Activated CD4-positive, alpha-beta memory T cell treated with anti-CD3 and anti-CD28 coated beads, Interleukin-2, amount 10 ng/mL, durations not matched to agents 7 days and 5 days (primary cell): ENCODE measurements at regions not wholly inside any gene's neighbourhood (a gene's known extent, or its start where the extent isn't known, plus 50 kb on each side); places are given as distances from the start of the nearest gene placed in this dataset.
"Not testable (repeated sequence)": the region's sequence is repeated elsewhere in the genome, so short reads cannot be mapped to it uniquely, and the experiment has no call there.

ENCODE experiments used
- CTCF ChIA-PET: fragments of 350-600 bp; sonication (Branson Sonifier 250); formaldehyde crosslinking; loops from one replicate; lab custom pipeline; 2021; ENCODE audit warnings: antibody characterized with exemption, inconsistent platforms; lab: Charles Lee
- POLR2A ChIA-PET: fragments of 350-600 bp; sonication (Branson Sonifier 250); formaldehyde crosslinking; loops from one replicate; lab custom pipeline; 2021; ENCODE audit warnings: antibody characterized with exemption; lab: Charles Lee
- DNase-seq: peaks from one replicate; pipeline ENCODE4 v3.0.0-alpha.2; 2020
- H3K27ac Mint-ChIP-seq: one replicate; pipeline ENCODE4 v1.8.0; 2021; ENCODE audit warnings: mild to moderate bottlenecking, mixed read lengths
- H3K27me3 Mint-ChIP-seq: one replicate; pipeline ENCODE4 v1.8.0; 2021; ENCODE audit warnings: mixed read lengths
- H3K36me3 Mint-ChIP-seq: one replicate; pipeline ENCODE4 v1.8.0; 2021; ENCODE audit warnings: low read depth, mixed read lengths
- H3K4me1 Mint-ChIP-seq: one replicate; pipeline ENCODE4 v1.8.0; 2021; ENCODE audit warnings: mixed read lengths
- H3K4me3 Mint-ChIP-seq: one replicate; pipeline ENCODE4 v1.8.0; 2021; ENCODE audit warnings: mild to moderate bottlenecking, mixed read lengths
- H3K9me3 Mint-ChIP-seq: one replicate; pipeline ENCODE4 v1.8.0; 2021; ENCODE audit warnings: mixed read lengths

GRCh38 chr9:24931894-24932293, 386.2 kb upstream of the IZUMO3 start:
- Mint-ChIP-seq H3K4me3 (no peak overlapping the region), H3K36me3 (no peaks in the 10 kb centered on the region), H3K4me1 (no peaks in the 10 kb centered on the region), H3K27ac (no peak overlapping the region), H3K9me3 (peaks cover 5% of the 10 kb centered on the region), H3K27me3 (no peaks in the 10 kb centered on the region)
- POLR2A ChIA-PET = no interaction called here
- CTCF ChIA-PET = no interaction called here
- no peak for DNase-seq

- Mint-ChIP-seq H3K9me3 (peaks cover 17% of the 10 kb centered on the region), H3K27ac (no peak overlapping the region), H3K4me1 (no peaks in the 10 kb centered on the region), H3K27me3 (no peaks in the 10 kb centered on the region), H3K4me3 (no peak overlapping the region), H3K36me3 (no peaks in the 10 kb centered on the region)
- CTCF ChIA-PET = no interaction called here
- no peak for DNase-seq
- POLR2A ChIA-PET = no interaction called here
These were observed 367.1 kb upstream of the IZUMO3 start for GRCh38 chr9:24912767-24913166.

GRCh38 chr9:24901319-24901718, 355.6 kb upstream of the IZUMO3 start:
- DNase-seq = no peak
- no peak overlapping the region for H3K4me3 Mint-ChIP-seq
- ChIA-PET CTCF (no interaction called here), POLR2A (no interaction called here)
- H3K27ac Mint-ChIP-seq = no peak overlapping the region
- H3K9me3 Mint-ChIP-seq = peaks cover 17% of the 10 kb centered on the region
- no peaks in the 10 kb centered on the region for H3K36me3 Mint-ChIP-seq
- no peaks in the 10 kb centered on the region for H3K27me3 Mint-ChIP-seq
- no peaks in the 10 kb centered on the region for H3K4me1 Mint-ChIP-seq

GRCh38 chr9:24900179-24900578, 354.5 kb upstream of the IZUMO3 start:
- no peaks in the 10 kb centered on the region for H3K4me1 Mint-ChIP-seq
- no peaks in the 10 kb centered on the region for H3K36me3 Mint-ChIP-seq
- H3K27ac Mint-ChIP-seq = no peak overlapping the region
- POLR2A ChIA-PET = no interaction called here
- no peak for DNase-seq
- H3K9me3 Mint-ChIP-seq = peaks cover 18% of the 10 kb centered on the region
- CTCF ChIA-PET = no interaction called here
- H3K4me3 Mint-ChIP-seq = no peak overlapping the region
- H3K27me3 Mint-ChIP-seq = no peaks in the 10 kb centered on the region

GRCh38 chr9:24899463-24899862, 353.8 kb upstream of the IZUMO3 start:
- no peak for DNase-seq
- ChIA-PET POLR2A (no interaction called here), CTCF (no interaction called here)
- Mint-ChIP-seq H3K27ac (no peak overlapping the region), H3K36me3 (no peaks in the 10 kb centered on the region), H3K4me3 (no peak overlapping the region), H3K9me3 (peaks cover 18% of the 10 kb centered on the region), H3K27me3 (no peaks in the 10 kb centered on the region), H3K4me1 (no peaks in the 10 kb centered on the region)

- H3K9me3 Mint-ChIP-seq = peaks cover 23% of the 10 kb centered on the region
- no peak overlapping the region for H3K27ac Mint-ChIP-seq
- POLR2A ChIA-PET = no interaction called here
- H3K36me3 Mint-ChIP-seq = no peaks in the 10 kb centered on the region
- no peak for DNase-seq
- H3K4me1 Mint-ChIP-seq = no peaks in the 10 kb centered on the region
- CTCF ChIA-PET = no interaction called here
- no peaks in the 10 kb centered on the region for H3K27me3 Mint-ChIP-seq
- H3K4me3 Mint-ChIP-seq = no peak overlapping the region
These were observed 352.1 kb upstream of the IZUMO3 start for GRCh38 chr9:24897826-24898225.

GRCh38 chr9:24881361-24881760, 335.7 kb upstream of the IZUMO3 start:
- H3K4me3 Mint-ChIP-seq = no peak overlapping the region
- DNase-seq = no peak

GRCh38 chr9:24879591-24879990, 333.9 kb upstream of the IZUMO3 start:
- no peak overlapping the region for H3K4me3 Mint-ChIP-seq
- no peaks in the 10 kb centered on the region for H3K4me1 Mint-ChIP-seq
- H3K27ac Mint-ChIP-seq = no peak overlapping the region
- no peaks in the 10 kb centered on the region for H3K27me3 Mint-ChIP-seq
- no peaks in the 10 kb centered on the region for H3K36me3 Mint-ChIP-seq
- H3K9me3 Mint-ChIP-seq = peaks cover 8% of the 10 kb centered on the region
- no peak for DNase-seq
- ChIA-PET CTCF (no interaction called here), POLR2A (no interaction called here)

More at GRCh38 chr9:24881361-24881760, 335.7 kb upstream of the IZUMO3 start:
- Mint-ChIP-seq H3K27me3 (no peaks in the 10 kb centered on the region), H3K4me1 (no peaks in the 10 kb centered on the region), H3K9me3 (peaks cover 8% of the 10 kb centered on the region), H3K36me3 (no peaks in the 10 kb centered on the region), H3K27ac (no peak overlapping the region)
- ChIA-PET POLR2A (no interaction called here), CTCF (no interaction called here)

- H3K36me3 Mint-ChIP-seq, H3K4me1 Mint-ChIP-seq, POLR2A ChIA-PET, CTCF ChIA-PET, DNase-seq, H3K4me3 Mint-ChIP-seq, H3K27me3 Mint-ChIP-seq, H3K27ac Mint-ChIP-seq: not testable (repeated sequence)
- peaks cover 13% of the 10 kb centered on the region for H3K9me3 Mint-ChIP-seq
These were observed 310.9 kb upstream of the IZUMO3 start for GRCh38 chr9:24856601-24857000.

GRCh38 chr9:24846248-24846912, 300.7 kb upstream of the IZUMO3 start:
- no peak for DNase-seq
- peaks cover 17% of the 10 kb centered on the region for H3K9me3 Mint-ChIP-seq
- ChIA-PET POLR2A (no interaction called here), CTCF (no interaction called here)
- no peak overlapping the region for H3K27ac Mint-ChIP-seq
- no peaks in the 10 kb centered on the region for H3K36me3 Mint-ChIP-seq
- no peaks in the 10 kb centered on the region for H3K4me1 Mint-ChIP-seq
- H3K27me3 Mint-ChIP-seq = no peaks in the 10 kb centered on the region
- no peak overlapping the region for H3K4me3 Mint-ChIP-seq

- ChIA-PET POLR2A (no interaction called here), CTCF (no interaction called here)
- no peak overlapping the region for H3K27ac Mint-ChIP-seq
- H3K9me3 Mint-ChIP-seq = peaks cover 19% of the 10 kb centered on the region
- no peaks in the 10 kb centered on the region for H3K36me3 Mint-ChIP-seq
- DNase-seq = no peak
- no peak overlapping the region for H3K4me3 Mint-ChIP-seq
- H3K4me1 Mint-ChIP-seq = no peaks in the 10 kb centered on the region
- H3K27me3 Mint-ChIP-seq = no peaks in the 10 kb centered on the region
These were observed 298.5 kb upstream of the IZUMO3 start for GRCh38 chr9:24844217-24844616.

- H3K27ac Mint-ChIP-seq = no peak overlapping the region
- H3K4me3 Mint-ChIP-seq = no peak overlapping the region
- ChIA-PET POLR2A (no interaction called here), CTCF (no interaction called here)
- no peaks in the 10 kb centered on the region for H3K4me1 Mint-ChIP-seq
- H3K36me3 Mint-ChIP-seq = no peaks in the 10 kb centered on the region
- no peaks in the 10 kb centered on the region for H3K27me3 Mint-ChIP-seq
- peaks cover 17% of the 10 kb centered on the region for H3K9me3 Mint-ChIP-seq
- DNase-seq = no peak
These were observed 296.3 kb upstream of the IZUMO3 start for GRCh38 chr9:24841993-24842392.

GRCh38 chr9:24832307-24832706, 286.6 kb upstream of the IZUMO3 start:
- Mint-ChIP-seq H3K9me3 (peaks cover 3% of the 10 kb centered on the region), H3K27ac (no peak overlapping the region), H3K36me3 (no peaks in the 10 kb centered on the region), H3K4me1 (no peaks in the 10 kb centered on the region), H3K4me3 (no peak overlapping the region), H3K27me3 (no peaks in the 10 kb centered on the region)
- no peak for DNase-seq
- ChIA-PET CTCF (no interaction called here), POLR2A (no interaction called here)

- Mint-ChIP-seq H3K36me3 (no peaks in the 10 kb centered on the region), H3K27me3 (no peaks in the 10 kb centered on the region), H3K4me1 (no peaks in the 10 kb centered on the region), H3K27ac (no peak overlapping the region), H3K4me3 (no peak overlapping the region), H3K9me3 (peaks cover 6% of the 10 kb centered on the region)
- ChIA-PET POLR2A (no interaction called here), CTCF (no interaction called here)
- DNase-seq = no peak
These were observed 283.0 kb upstream of the IZUMO3 start for GRCh38 chr9:24828687-24829086.
